ENCODE measurements at regions not wholly inside any gene's neighbourhood (a gene's known extent, or its start where the extent isn't known, plus 50 kb on each side); places are given as distances from the start of the nearest gene placed in this dataset.

DNA sequence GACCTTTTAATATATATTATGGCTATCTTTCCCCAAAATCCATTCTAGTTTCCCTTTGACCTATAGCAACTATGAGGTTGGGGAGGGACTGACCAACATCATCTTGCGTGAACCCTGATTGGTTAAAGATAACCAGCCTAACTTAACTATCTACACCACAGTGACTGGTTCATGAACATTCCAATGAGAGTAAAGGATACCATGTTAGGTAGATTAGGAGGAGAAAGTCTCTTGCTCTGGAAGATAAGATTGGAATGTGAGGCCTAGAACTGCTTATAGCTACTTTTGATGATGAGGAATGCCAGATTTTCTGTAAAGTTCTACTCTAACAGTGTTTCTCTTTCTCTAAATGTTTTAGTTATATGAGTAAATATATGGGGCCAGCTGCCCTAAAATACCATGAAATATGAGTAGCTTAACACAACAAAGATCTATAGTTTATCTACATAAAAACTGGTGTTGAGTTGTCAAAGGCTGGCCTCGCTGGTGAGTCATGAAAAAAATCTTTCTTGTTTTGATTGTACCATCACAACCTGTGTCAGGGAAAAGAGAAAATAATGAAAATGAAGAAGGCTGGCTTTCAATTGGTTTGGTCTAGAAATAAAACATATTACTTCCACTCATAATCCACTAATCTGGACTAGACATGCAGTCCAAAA, 481.4 kb downstream of the NSUN3 start:
- TF ChIP-seq CTBP1 (IDR thresholded peaks at IDR 0.05; ENCODE audit: borderline replicate concordance) (no peak), FOXA1 (IDR thresholded peaks at IDR 0.05) (no peak)
